HEK293 (cell line): ENCODE measurements at regions not wholly inside any gene's neighbourhood (a gene's known extent, or its start where the extent isn't known, plus 50 kb on each side); places are given as distances from the start of the nearest gene placed in this dataset.

Source experiments
- CTCF ChIA-PET: fragments of 350-600 bp; formaldehyde crosslinking; extraction: SDS; loops from one replicate; lab custom pipeline; 2021; ENCODE audit warnings: antibody characterized with exemption; lab: Yijun Ruan, JAX
- POLR2A ChIA-PET: fragments of 300-600 bp; formaldehyde crosslinking; extraction: SDS; loops from one replicate; lab custom pipeline; 2020; ENCODE audit warnings: antibody characterized with exemption, inconsistent platforms; lab: Yijun Ruan, JAX
- H3K27ac ChIP-seq: fragments of 200-500 bp; sonication (Bioruptor generic); 2 replicates; pipeline ENCODE4 v1.5.1; 2014; ENCODE audit warnings: low read depth, low read length, control low read depth, inconsistent platforms; ENCODE audit errors: extremely low read depth
- H3K36me3 ChIP-seq, 2 experiments: fragments of 200-500 bp in 1 of 2; sonication (Bioruptor generic) in 1 of 2; 1 replicate in 1 of 2; 2 replicates in 1 of 2; pipeline ENCODE4 v1.5.1; 2014 to 2017; ENCODE audit warnings: inconsistent platforms in 2 of 2, low read length in 2 of 2; ENCODE audit not compliant: control insufficient read depth in 2 of 2, insufficient read depth in 1 of 2
- H3K4me1 ChIP-seq: fragments of 200-500 bp; sonication (Bioruptor generic); 2 replicates; pipeline ENCODE4 v1.5.1; 2014; ENCODE audit warnings: mild to moderate bottlenecking, low read length, inconsistent platforms; ENCODE audit not compliant: control insufficient read depth, insufficient read depth
- H3K4me3 ChIP-seq: 2 replicates; pipeline ENCODE4 v1.5.1; 2011; ENCODE audit warnings: low read depth, mild to moderate bottlenecking, control low read depth, low read length, moderate library complexity
- H3K9me3 ChIP-seq: fragments of 200-500 bp; sonication (Bioruptor generic); 2 replicates; pipeline ENCODE4 v1.5.1; 2014; ENCODE audit warnings: low read depth, low read length, inconsistent platforms; ENCODE audit not compliant: control insufficient read depth, insufficient read depth
- ATF2 ChIP-seq: fragments of 450-650 bp; formaldehyde crosslinking; IDR thresholded peaks from 2 replicates; pipeline ENCODE4 v1.5.1; 2016; ENCODE audit warnings: missing biosample characterization, missing genetic modification characterization, low read depth
- GFI1B ChIP-seq: fragments of 450-650 bp; formaldehyde crosslinking; IDR thresholded peaks from 2 replicates; pipeline ENCODE4 v1.5.1; 2016; ENCODE audit warnings: missing biosample characterization, missing genetic modification characterization
- INSM2 ChIP-seq: fragments of 450-650 bp; formaldehyde crosslinking; IDR thresholded peaks from 2 replicates; pipeline ENCODE4 v1.5.1; 2016; ENCODE audit warnings: missing biosample characterization, missing genetic modification characterization
- ZBTB11 ChIP-seq: fragments of 450-650 bp; formaldehyde crosslinking; conservative IDR thresholded peaks from 2 replicates; pipeline ENCODE4 v1.5.1; 2016; ENCODE audit warnings: low read depth, missing biosample characterization, missing genetic modification characterization
- ZFP37 ChIP-seq: fragments of 450-650 bp; formaldehyde crosslinking; IDR thresholded peaks from 2 replicates; pipeline ENCODE4 v1.5.1; 2016; ENCODE audit warnings: missing biosample characterization, missing genetic modification characterization
- ZIC2 ChIP-seq: fragments of 450-650 bp; formaldehyde crosslinking; IDR thresholded peaks from 2 replicates; pipeline ENCODE4 v1.5.1; 2016; ENCODE audit warnings: missing biosample characterization, missing genetic modification characterization
- ZNF133 ChIP-seq: fragments of 450-650 bp; formaldehyde crosslinking; IDR thresholded peaks from 2 replicates; pipeline ENCODE4 v1.5.1; 2016; ENCODE audit warnings: missing biosample characterization, missing genetic modification characterization
- ZNF140 ChIP-seq: fragments of 450-650 bp; formaldehyde crosslinking; IDR thresholded peaks from 2 replicates; pipeline ENCODE4 v1.5.1; 2016; ENCODE audit warnings: missing biosample characterization, missing genetic modification characterization
- ZNF18 ChIP-seq: fragments of 450-650 bp; formaldehyde crosslinking; IDR thresholded peaks from 2 replicates; pipeline ENCODE4 v1.5.1; 2016; ENCODE audit warnings: missing biosample characterization, missing genetic modification characterization
- ZNF214 ChIP-seq: fragments of 450-650 bp; formaldehyde crosslinking; IDR thresholded peaks from 2 replicates; pipeline ENCODE4 v1.5.1; 2017; ENCODE audit warnings: missing biosample characterization, mild to moderate bottlenecking, missing genetic modification characterization, borderline replicate concordance
- ZNF391 ChIP-seq: fragments of 450-650 bp; formaldehyde crosslinking; IDR thresholded peaks from 2 replicates; pipeline ENCODE4 v1.5.1; 2016; ENCODE audit warnings: low read depth, missing biosample characterization, missing genetic modification characterization, borderline replicate concordance
- ZNF404 ChIP-seq: fragments of 450-650 bp; formaldehyde crosslinking; IDR thresholded peaks from 2 replicates; pipeline ENCODE4 v1.5.1; 2017; ENCODE audit warnings: missing biosample characterization, missing genetic modification characterization
- ZNF426 ChIP-seq: fragments of 450-650 bp; formaldehyde crosslinking; IDR thresholded peaks from 2 replicates; pipeline ENCODE4 v1.5.1; 2017; ENCODE audit warnings: missing biosample characterization, missing genetic modification characterization, mild to moderate bottlenecking, inconsistent platforms, moderate library complexity
- ZNF501 ChIP-seq: fragments of 450-650 bp; formaldehyde crosslinking; IDR thresholded peaks from 2 replicates; pipeline ENCODE4 v1.5.1; 2016; ENCODE audit warnings: missing biosample characterization, missing genetic modification characterization
- ZNF513 ChIP-seq: fragments of 450-650 bp; IDR thresholded peaks from 2 replicates; pipeline ENCODE4 v1.5.1; 2018; ENCODE audit warnings: missing biosample characterization, missing genetic modification characterization
- ZNF560 ChIP-seq: fragments of 450-650 bp; formaldehyde crosslinking; IDR thresholded peaks from 2 replicates; pipeline ENCODE4 v1.5.1; 2017; ENCODE audit warnings: missing biosample characterization, missing genetic modification characterization, borderline replicate concordance
- ZNF623 ChIP-seq: fragments of 450-650 bp; formaldehyde crosslinking; IDR thresholded peaks from 2 replicates; pipeline ENCODE4 v1.5.1; 2016; ENCODE audit warnings: missing biosample characterization, missing genetic modification characterization
- ZNF707 ChIP-seq: fragments of 450-650 bp; formaldehyde crosslinking; IDR thresholded peaks from 2 replicates; pipeline ENCODE4 v1.5.1; 2016; ENCODE audit warnings: missing biosample characterization, missing genetic modification characterization
- ZNF776 ChIP-seq: fragments of 450-650 bp; formaldehyde crosslinking; IDR thresholded peaks from 2 replicates; pipeline ENCODE4 v1.5.0; 2017; ENCODE audit warnings: missing biosample characterization, missing genetic modification characterization, borderline replicate concordance
- ZNF792 ChIP-seq: fragments of 450-650 bp; formaldehyde crosslinking; IDR thresholded peaks from 2 replicates; pipeline ENCODE4 v1.5.1; 2016; ENCODE audit warnings: missing biosample characterization, missing genetic modification characterization
- ZSCAN23 ChIP-seq: fragments of 450-650 bp; formaldehyde crosslinking; IDR thresholded peaks from 2 replicates; pipeline ENCODE4 v1.5.1; 2016; ENCODE audit warnings: missing biosample characterization, missing genetic modification characterization

GRCh38 chr17:70969521-70970034 lies 800.2 kb downstream of the KCNJ2 start (continued):
- peak; percentile 96 for TF ChIP-seq ATF2 (tag by site-specific recombination)
- peak; percentile 71 for TF ChIP-seq GFI1B

GRCh38 chr17:70976447-70976846 lies 807.1 kb downstream of the KCNJ2 start:
- Histone ChIP-seq H3K9me3 (no peaks in the 10 kb centered on the region), H3K4me1 (no peaks in the 10 kb centered on the region), H3K36me3 (no peaks in the 10 kb centered on the region), H3K4me3 (no peak overlapping the region)
- POLR2A ChIA-PET, result no interaction called here
- no peak for TF ChIP-seq ZNF792 (tag by site-specific recombination)
- TF ChIP-seq INSM2 (tag by site-specific recombination), result no peak
- no peak for TF ChIP-seq ZNF426
- TF ChIP-seq ZNF18 (tag by site-specific recombination), result no peak
- no peak for TF ChIP-seq ZNF513 (tag by site-specific recombination)
- TF ChIP-seq ZNF404 (tag by site-specific recombination), result no peak
- no peak for TF ChIP-seq ZFP37 (tag by site-specific recombination)
- TF ChIP-seq ZNF133 (tag by site-specific recombination), result no peak
- TF ChIP-seq ZNF776, result no peak
- no peak for TF ChIP-seq ZSCAN23 (tag by site-specific recombination)
- no peak for TF ChIP-seq ZNF560 (tag by site-specific recombination)
- TF ChIP-seq ZIC2 (tag by site-specific recombination), result no peak
- TF ChIP-seq ZNF501 (tag by site-specific recombination), result no peak
- no peak for TF ChIP-seq ZNF623 (tag by site-specific recombination)
- no peak for TF ChIP-seq ZNF214 (tag by site-specific recombination)
- TF ChIP-seq ZNF707, result no peak
- no peak for TF ChIP-seq ZBTB11
- TF ChIP-seq ZNF140 (tag by site-specific recombination), result no peak
- TF ChIP-seq GFI1B, result no peak
- TF ChIP-seq ZNF391 (tag by site-specific recombination), result no peak
- TF ChIP-seq, all 188 proteins: peak for 0
- no peak overlapping the region for H3K27ac ChIP-seq
- CTCF ChIA-PET, result no interaction called here
